ENCODE measurements at regions not wholly inside any gene's neighbourhood (a gene's known extent, or its start where the extent isn't known, plus 50 kb on each side); places are given as distances from the start of the nearest gene placed in this dataset.
A peak's percentile ranks its signal among the peaks of the same experiment; 100 is the strongest.

DNA sequence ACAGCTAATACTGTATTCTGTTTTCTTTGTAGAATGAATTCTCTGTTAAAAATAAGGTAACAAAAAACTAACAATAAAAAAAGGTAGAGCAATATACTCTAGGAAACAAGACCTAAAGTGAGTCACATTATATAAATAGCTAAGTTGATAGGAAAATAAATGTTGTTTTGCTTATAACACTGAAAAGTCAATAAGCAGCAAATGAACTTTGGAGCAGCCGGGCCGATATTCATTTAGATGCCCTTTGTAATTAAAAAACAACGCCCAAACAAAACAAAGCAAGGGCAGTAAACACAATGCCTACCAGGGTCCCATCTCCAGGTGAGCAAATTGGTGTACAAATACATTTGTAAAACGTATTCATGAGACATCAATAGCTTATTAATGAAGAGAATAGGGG lies 227.6 kb upstream of the FOXN3 start:
- TF ChIP-seq, protein P1, sequence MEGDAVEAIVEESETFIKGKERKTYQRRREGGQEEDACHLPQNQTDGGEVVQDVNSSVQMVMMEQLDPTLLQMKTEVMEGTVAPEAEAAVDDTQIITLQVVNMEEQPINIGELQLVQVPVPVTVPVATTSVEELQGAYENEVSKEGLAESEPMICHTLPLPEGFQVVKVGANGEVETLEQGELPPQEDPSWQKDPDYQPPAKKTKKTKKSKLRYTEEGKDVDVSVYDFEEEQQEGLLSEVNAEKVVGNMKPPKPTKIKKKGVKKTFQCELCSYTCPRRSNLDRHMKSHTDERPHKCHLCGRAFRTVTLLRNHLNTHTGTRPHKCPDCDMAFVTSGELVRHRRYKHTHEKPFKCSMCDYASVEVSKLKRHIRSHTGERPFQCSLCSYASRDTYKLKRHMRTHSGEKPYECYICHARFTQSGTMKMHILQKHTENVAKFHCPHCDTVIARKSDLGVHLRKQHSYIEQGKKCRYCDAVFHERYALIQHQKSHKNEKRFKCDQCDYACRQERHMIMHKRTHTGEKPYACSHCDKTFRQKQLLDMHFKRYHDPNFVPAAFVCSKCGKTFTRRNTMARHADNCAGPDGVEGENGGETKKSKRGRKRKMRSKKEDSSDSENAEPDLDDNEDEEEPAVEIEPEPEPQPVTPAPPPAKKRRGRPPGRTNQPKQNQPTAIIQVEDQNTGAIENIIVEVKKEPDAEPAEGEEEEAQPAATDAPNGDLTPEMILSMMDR (conservative IDR thresholded peaks at IDR 0.05; ENCODE audit: control insufficient read depth, insufficient read depth, low read depth, low read length), result no peak
- DNase-seq (ENCODE audit: low read depth), result no peak
- H3K4me3 ChIP-seq (ENCODE audit: control insufficient read depth, low read depth, low read length), result no peak overlapping the region

DNA sequence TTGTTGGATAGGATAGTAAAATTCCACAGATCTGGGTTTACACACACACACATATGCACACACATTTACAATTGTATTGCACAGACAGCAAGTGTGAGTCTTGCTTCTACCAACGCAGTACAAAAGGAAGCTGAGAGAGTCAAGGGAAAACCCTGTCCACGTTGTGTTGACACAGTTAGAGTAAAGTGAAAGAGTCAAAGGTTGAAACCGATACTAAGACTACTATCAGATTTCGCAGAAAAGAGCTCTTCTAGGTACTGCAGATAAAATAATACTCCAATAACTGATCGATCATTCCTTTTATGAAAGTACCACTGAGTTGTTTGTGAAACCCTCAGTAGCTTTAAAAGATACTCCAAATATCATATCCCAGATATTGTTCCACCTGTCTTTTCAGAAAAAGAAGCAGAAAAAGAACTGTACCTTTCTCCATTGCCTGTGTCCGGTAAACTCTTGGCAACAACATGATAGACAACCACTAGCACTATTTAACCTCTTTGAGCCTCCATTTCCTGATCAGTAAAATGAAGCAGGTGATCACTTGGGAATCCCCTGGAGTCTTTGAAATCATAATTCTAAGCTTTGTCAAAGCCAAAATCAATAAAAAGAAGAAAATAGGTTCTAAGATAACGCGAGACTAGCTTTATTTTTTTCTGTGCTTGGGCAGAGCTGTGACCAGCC lies 224.6 kb upstream of the FOXN3 start:
- H3K4me3 ChIP-seq (ENCODE audit: control insufficient read depth, low read depth, low read length), result no peak overlapping the region
- DNase-seq (ENCODE audit: low read depth), result no peak

GRCh38 chr14:89640141-89640540 lies 223.1 kb upstream of the FOXN3 start:
- no peak overlapping the region for H3K4me3 ChIP-seq (ENCODE audit: control insufficient read depth, low read depth, low read length)
- TF ChIP-seq, protein P1 (conservative IDR thresholded peaks at IDR 0.05; ENCODE audit: control insufficient read depth, insufficient read depth, low read depth, low read length), result no peak
- no peak for DNase-seq (ENCODE audit: low read depth)

More for the DNA sequence above, 224.6 kb upstream of the FOXN3 start:
- TF ChIP-seq, protein P1 (conservative IDR thresholded peaks at IDR 0.05; ENCODE audit: control insufficient read depth, insufficient read depth, low read depth, low read length), result no peak

GRCh38 chr14:89639687-89640086 lies 222.7 kb upstream of the FOXN3 start:
- no peak overlapping the region for H3K4me3 ChIP-seq (ENCODE audit: control insufficient read depth, low read depth, low read length)
- TF ChIP-seq, protein P1 (conservative IDR thresholded peaks at IDR 0.05; ENCODE audit: control insufficient read depth, insufficient read depth, low read depth, low read length), result no peak
- DNase-seq (ENCODE audit: low read depth), result no peak

DNA sequence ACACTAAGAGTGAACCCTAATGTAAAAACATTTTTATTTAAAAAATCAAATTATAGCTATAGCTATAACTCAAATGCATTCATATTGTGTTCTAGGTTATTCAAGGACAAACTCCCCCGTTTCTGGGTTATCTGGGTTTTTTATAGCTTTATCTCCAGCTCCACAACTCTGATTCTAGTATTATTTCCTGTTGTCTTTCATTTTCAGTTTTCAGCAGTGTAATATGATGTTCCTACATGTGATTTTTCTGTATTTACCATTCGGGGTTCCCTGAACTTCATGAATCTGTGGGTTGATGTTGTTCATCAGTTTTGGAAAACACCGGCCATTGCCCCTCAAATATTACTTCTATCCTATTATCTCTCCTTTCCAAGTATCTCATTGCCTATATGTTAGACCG lies 221.9 kb upstream of the FOXN3 start:
- H3K4me3 ChIP-seq (ENCODE audit: control insufficient read depth, low read depth, low read length), result no peak overlapping the region
- DNase-seq (ENCODE audit: low read depth), result no peak
- TF ChIP-seq, protein P1 (conservative IDR thresholded peaks at IDR 0.05; ENCODE audit: control insufficient read depth, insufficient read depth, low read depth, low read length), result no peak

DNA sequence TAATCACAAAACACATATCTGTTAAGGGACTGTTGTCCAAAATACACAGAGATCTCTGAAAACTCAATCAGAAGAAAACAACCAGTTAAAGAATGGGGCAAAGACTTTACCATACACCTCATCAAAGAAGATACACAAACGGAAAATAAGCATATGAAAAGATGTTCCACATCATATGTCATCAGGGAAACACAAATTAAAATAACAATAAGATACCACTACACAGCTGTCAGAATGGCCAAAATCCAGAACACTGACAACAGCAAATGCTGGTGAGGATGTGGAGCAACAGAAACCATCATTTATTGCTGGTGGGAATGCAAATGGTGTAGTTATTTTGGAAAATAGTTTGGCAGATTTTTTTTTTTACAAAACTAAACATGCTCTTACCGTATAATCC lies 220.5 kb upstream of the FOXN3 start:
- TF ChIP-seq, protein P1 (conservative IDR thresholded peaks at IDR 0.05; ENCODE audit: control insufficient read depth, insufficient read depth, low read depth, low read length), result no peak
- no peak for DNase-seq (ENCODE audit: low read depth)
- no peak overlapping the region for H3K4me3 ChIP-seq (ENCODE audit: control insufficient read depth, low read depth, low read length)

DNA sequence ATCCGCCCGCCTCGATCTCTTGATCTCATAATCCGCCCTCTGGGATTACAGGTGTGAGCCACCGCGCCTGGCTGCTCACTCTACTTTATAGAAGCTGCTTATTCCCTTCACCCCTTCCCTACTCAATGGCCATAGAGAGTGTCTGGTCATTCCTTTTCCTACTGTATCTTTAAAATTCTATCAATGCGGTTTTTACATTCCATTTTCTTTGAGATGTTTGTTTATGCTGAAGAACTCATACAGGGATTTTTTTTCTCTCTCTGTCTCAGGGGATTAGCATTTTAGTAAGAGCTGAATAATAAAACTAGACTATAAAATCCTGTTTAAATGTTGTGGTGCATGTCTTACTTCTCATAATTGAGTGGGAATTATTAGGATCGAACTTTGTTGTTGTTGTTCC lies 218.6 kb upstream of the FOXN3 start:
- TF ChIP-seq, protein P1 (conservative IDR thresholded peaks at IDR 0.05; ENCODE audit: control insufficient read depth, insufficient read depth, low read depth, low read length), result no peak
- DNase-seq (ENCODE audit: low read depth), result peak; percentile 10
- no peak overlapping the region for H3K4me3 ChIP-seq (ENCODE audit: control insufficient read depth, low read depth, low read length)

All from fibroblast of mammary gland (primary cell).